ENCODE measurements at regions not wholly inside any gene's neighbourhood (a gene's known extent, or its start where the extent isn't known, plus 50 kb on each side); places are given as distances from the start of the nearest gene placed in this dataset.

GRCh38 chr3:106848099-106848498 lies 529.1 kb upstream of the CCDC54 start:
- TF ChIP-seq CTCF (IDR thresholded peaks at IDR 0.05; ENCODE audit: low read depth, low read length) (no peak), EZH2phosphoT487 (IDR thresholded peaks at IDR 0.05; ENCODE audit: low read depth) (no peak)
